ENCODE measurements at regions not wholly inside any gene's neighbourhood (a gene's known extent, or its start where the extent isn't known, plus 50 kb on each side); places are given as distances from the start of the nearest gene placed in this dataset.
"Not testable (repeated sequence)": the region's sequence is repeated elsewhere in the genome, so short reads cannot be mapped to it uniquely, and the experiment has no call there.

DNA sequence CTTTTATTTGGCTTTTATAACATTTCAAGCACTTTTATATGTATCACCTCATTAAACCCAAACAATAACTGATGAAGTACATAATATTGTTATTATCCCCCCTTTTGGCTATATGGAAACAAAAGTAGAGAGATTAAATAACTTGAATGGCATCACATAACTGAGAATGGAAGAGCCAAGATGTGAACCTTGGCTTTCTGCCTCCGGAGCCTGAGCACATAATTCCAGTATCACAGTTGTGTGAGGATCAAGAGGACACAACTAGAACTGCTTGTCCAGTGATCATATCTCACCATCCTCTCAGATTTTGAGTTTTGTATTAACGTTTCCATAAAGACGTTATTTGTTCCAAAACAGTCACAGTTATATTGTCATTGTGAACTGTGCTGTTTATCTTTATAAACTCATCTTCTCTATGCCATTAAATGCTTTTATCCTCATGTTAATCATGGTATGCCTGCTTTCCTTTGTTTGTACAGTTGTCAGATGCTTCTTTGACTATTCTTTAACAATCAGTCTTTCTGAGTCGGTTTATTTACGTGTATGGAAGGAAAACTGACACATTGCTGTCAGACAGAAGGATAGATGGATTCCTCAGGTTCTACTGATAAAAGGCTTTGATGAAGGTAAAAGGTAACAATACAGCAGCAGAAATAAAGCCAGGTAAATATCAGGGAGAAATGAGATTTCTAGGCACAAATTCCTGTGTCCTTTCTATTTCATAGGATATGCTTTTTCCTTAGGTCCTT, 92.0 kb upstream of the FAM13C start:
- no peak for FAIRE-seq

DNA sequence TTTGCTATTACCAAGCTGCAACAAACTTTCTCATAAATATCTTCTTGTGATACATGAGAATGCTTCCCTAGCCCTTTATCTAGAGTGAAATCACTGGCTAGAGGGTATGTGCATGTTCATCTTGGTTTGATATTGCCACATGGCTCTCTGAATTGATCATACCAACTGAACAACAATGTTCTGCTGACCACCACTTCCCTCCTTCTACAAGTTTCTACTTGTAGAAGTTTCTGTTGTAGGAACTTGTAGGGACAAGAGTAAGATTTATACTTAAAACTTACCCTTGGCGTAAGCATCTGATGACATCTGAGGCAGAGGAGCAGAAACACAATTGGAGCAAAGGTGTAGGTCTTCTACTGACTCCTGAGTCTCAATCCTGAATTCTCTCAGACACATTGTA, 86.3 kb upstream of the FAM13C start:
- FAIRE-seq = no peak

DNA sequence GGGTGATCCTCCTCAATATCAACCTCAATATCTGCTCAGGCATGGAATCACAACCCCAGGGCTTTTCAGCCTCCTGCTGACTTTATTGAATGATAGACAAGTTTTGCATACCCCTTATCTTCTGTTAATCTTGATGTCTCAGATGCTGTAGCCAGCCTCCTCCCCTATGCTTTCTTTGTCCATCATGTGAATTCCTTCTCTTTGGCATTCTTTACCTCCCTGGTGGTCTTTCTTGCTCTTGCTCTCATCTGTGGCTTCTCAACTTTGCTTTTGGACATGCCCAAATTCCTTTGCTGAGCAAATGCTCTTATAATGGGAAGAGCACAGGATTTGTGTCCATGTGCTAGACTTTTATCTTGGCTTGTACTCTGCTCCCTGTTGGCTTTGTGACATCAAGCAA, 73.4 kb upstream of the FAM13C start:
- no peak for FAIRE-seq

DNA sequence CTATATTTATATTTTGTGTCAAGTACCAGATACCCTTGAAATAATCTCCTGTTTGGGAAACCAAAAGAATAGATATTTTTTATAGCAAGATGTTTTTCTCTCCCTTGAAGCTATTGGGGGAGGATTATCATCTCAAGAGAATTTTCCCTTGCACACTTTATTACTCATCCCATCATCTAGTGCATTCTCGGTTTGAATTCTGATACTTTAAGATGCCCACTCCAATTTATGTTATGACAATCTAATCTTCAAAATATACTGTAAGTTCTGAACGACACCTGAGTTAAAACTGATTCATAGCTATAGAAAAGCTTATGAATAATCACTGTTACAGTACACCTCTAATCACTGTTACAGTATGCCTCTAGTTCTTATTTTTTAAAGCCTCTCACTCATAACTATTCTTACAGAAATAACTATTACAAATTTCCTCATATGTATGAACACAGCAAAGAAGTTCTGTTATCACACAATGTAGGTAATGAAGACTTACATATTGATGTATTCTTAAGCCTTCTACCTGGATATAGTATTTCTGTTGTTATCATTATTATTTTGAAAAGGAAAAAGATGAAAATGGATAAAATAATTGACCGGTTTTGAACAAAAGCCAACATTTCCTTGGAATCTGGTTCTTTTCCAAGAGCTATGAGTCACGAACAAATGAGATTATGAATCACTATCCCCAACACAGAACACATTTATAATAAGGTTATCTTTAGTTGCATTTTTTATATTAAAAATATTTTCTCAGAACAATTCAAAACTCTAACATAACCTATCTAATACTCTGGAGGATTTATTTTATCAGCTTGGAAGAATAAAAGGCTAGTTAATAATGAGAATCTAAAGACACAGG, 72.3 kb upstream of the FAM13C start:
- peak; percentile 57 for FAIRE-seq

- FAIRE-seq = no peak
These were observed 71.5 kb upstream of the FAM13C start for GRCh38 chr10:59433720-59434428.

DNA sequence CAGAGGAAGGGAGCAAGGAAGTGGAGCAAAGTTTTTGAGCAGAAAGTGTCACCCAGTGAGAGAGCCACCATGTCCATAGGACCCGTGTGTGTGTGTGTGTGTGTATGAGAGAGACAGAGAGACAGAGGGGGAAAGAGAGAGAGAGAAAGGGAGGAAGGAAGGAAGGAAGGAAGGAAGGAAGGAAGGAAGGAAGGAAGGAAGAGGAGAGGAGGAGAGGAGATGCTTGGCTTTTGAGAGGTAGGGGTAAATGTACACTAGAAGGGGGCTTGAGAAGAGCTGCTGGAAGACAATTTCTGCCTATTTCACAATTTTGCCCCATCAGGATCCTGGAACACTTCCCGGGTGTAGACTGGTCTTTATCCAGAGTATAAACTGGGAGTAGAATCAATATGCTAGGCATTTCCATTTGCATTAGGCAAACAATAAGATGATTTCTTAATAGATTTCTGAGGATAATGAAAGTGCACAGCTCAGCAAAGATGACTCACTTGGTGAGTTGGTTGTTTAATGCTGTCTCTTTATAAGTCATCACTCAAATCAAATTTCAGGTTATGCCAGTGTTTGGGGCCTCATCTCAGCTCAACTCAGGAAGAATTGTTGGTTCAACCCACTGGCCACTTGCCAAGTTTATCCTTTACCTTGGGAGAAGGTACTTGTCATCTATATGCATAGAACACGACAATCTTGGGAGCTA, 70.0 kb upstream of the FAM13C start:
- FAIRE-seq = no peak

DNA sequence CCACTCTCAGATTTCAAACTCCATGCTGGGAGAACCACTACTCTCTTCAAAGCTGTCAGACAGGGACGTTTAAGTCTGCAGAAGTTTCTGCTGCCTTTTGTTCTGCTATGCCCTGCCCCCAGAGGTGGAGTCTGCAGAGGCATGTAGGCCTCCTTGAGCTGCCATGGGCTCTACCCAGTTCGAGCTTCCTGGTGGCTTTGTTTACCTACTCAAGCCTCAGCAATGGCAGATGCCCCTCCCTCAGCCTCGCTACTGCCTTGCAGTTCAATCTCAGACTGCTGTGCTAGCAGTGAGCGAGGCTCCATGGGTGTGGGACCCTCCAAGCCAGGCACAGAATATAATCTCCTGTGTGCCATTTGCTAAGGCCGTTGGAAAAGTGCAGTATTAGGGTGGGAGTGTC, 51.4 kb upstream of the FAM13C start:
- FAIRE-seq = not testable (repeated sequence)
